AG04449 (cell line): ENCODE measurements at regions not wholly inside any gene's neighbourhood (a gene's known extent, or its start where the extent isn't known, plus 50 kb on each side); places are given as distances from the start of the nearest gene placed in this dataset.

Experiments used
- CTCF ChIA-PET: fragments of 350-600 bp; formaldehyde crosslinking; extraction: SDS; loops from one replicate; lab custom pipeline; 2021; ENCODE audit warnings: antibody characterized with exemption; lab: Yijun Ruan, JAX
- POLR2A ChIA-PET: fragments of 400-600, 350-600 bp; formaldehyde crosslinking; extraction: SDS; loops from one replicate; lab custom pipeline; 2020; ENCODE audit warnings: antibody characterized with exemption, inconsistent platforms; lab: Yijun Ruan, JAX
- DNase-seq: peaks from one replicate; pipeline ENCODE4 v3.0.0-alpha.2; 2010; ENCODE audit warnings: low read depth, low spot score
- H3K4me3 ChIP-seq: 2 replicates; pipeline ENCODE4 v1.5.1; 2011; ENCODE audit warnings: low read depth, mild to moderate bottlenecking, control low read depth, low read length
- TF ChIP-seq, protein P1 (sequence below): IDR thresholded peaks from one replicate; pipeline ENCODE4 v1.5.1; 2011; ENCODE audit warnings: mild to moderate bottlenecking, moderate library complexity, low read length, control low read depth, inconsistent platforms; ENCODE audit not compliant: insufficient read depth; ENCODE audit errors: missing control alignments

GRCh38 chr4:180462116-180462515 is 1781.1 kb upstream of the TENM3 start:
- ChIA-PET CTCF (no interaction called here), POLR2A (no interaction called here)
- no peak overlapping the region for H3K4me3 ChIP-seq
- TF ChIP-seq, protein P1, sequence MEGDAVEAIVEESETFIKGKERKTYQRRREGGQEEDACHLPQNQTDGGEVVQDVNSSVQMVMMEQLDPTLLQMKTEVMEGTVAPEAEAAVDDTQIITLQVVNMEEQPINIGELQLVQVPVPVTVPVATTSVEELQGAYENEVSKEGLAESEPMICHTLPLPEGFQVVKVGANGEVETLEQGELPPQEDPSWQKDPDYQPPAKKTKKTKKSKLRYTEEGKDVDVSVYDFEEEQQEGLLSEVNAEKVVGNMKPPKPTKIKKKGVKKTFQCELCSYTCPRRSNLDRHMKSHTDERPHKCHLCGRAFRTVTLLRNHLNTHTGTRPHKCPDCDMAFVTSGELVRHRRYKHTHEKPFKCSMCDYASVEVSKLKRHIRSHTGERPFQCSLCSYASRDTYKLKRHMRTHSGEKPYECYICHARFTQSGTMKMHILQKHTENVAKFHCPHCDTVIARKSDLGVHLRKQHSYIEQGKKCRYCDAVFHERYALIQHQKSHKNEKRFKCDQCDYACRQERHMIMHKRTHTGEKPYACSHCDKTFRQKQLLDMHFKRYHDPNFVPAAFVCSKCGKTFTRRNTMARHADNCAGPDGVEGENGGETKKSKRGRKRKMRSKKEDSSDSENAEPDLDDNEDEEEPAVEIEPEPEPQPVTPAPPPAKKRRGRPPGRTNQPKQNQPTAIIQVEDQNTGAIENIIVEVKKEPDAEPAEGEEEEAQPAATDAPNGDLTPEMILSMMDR = no peak
- no peak for DNase-seq

- no peak overlapping the region for H3K4me3 ChIP-seq
- ChIA-PET POLR2A (no interaction called here), CTCF (no interaction called here)
- no peak for DNase-seq
- TF ChIP-seq, protein P1 = no peak
Observed at GRCh38 chr4:180465364-180465763, 1777.8 kb upstream of the TENM3 start.

DNA sequence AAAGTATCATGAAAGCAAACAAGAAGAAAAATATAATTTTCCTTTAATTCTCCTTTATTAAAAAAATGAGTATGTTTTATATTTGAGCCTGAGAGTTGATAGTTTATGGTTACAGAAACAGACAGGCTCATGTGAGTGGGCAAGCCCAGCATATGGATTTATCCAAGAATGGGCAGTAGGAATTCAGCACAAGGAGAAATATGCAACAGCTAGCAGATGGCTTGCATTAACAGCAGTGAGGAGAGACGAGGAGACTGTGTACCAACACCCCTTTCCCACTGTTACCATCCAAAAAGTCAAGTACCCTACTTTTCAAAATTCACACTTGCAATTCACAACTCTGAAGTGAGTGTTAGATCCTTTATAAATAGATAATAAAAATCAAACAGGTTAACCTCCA is 1760.2 kb upstream of the TENM3 start:
- DNase-seq = no peak
- no peak overlapping the region for H3K4me3 ChIP-seq
- POLR2A ChIA-PET = no interaction called here
- TF ChIP-seq, protein P1 = no peak
- CTCF ChIA-PET = no interaction called here

- ChIA-PET CTCF (no interaction called here), POLR2A (no interaction called here)
- DNase-seq = no peak
- TF ChIP-seq, protein P1 = no peak
- no peak overlapping the region for H3K4me3 ChIP-seq
Observed at GRCh38 chr4:180485407-180485806, 1757.8 kb upstream of the TENM3 start.

- POLR2A ChIA-PET = no interaction called here
- CTCF ChIA-PET = no interaction called here
- no peak for DNase-seq
- TF ChIP-seq, protein P1 = no peak
- H3K4me3 ChIP-seq = no peak overlapping the region
Observed at GRCh38 chr4:180486342-180486741, 1756.9 kb upstream of the TENM3 start.

- CTCF ChIA-PET = no interaction called here
- TF ChIP-seq, protein P1 = no peak
- POLR2A ChIA-PET = no interaction called here
- no peak for DNase-seq
- no peak overlapping the region for H3K4me3 ChIP-seq
Observed at GRCh38 chr4:180489787-180490186, 1753.4 kb upstream of the TENM3 start.

GRCh38 chr4:180491210-180491609 is 1752.0 kb upstream of the TENM3 start:
- TF ChIP-seq, protein P1 = no peak
- H3K4me3 ChIP-seq = no peak overlapping the region
- POLR2A ChIA-PET = no interaction called here
- no peak for DNase-seq
- CTCF ChIA-PET = no interaction called here
